ENCODE measurements at regions not wholly inside any gene's neighbourhood (a gene's known extent, or its start where the extent isn't known, plus 50 kb on each side); places are given as distances from the start of the nearest gene placed in this dataset.
"Not testable (repeated sequence)": the region's sequence is repeated elsewhere in the genome, so short reads cannot be mapped to it uniquely, and the experiment has no call there.

DNA sequence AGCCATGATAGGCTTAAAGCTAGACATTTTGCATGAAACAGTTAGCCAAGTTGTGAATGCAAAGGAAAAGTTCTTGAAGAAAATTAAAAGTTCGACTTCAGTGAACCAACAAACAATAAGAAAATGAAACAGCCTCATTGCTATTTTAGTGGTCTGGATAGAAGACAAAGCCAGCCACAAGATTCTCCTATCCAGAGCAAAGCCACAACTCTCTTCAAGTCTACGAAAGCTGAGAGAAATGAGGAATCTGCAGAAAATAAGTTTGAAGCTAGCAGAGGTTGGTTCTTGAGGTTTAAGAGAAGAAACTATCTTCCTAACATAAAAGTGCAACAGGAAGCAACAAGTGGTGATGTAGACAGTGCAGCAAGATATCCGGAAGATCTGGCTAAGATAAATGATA is 271.4 kb upstream of the GRM3 start:
- DNase-seq (ENCODE audit: low spot score) = no peak

DNA sequence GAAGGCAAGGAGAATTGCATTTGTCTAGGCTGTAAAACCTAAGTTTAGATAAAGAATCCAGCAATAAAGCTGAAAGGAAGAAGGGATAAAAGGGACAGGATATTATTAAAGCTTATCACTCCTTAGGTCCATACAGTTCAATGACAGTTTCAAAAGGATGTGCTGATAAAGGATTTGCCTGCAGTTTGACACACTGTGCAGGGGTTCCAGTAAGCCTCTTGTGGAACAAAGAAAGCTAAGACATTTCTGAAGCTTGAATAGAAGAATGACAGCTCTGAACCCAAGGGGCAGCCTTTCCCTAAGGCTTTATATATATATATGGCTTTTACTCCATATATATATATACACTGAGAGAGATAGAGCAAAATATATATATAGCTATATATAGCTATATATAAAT is 276.8 kb upstream of the GRM3 start:
- DNase-seq (ENCODE audit: low spot score) = no peak

- not testable (repeated sequence) for DNase-seq (ENCODE audit: low spot score)
These were observed 303.3 kb upstream of the GRM3 start for GRCh38 chr7:86340407-86340806.

DNA sequence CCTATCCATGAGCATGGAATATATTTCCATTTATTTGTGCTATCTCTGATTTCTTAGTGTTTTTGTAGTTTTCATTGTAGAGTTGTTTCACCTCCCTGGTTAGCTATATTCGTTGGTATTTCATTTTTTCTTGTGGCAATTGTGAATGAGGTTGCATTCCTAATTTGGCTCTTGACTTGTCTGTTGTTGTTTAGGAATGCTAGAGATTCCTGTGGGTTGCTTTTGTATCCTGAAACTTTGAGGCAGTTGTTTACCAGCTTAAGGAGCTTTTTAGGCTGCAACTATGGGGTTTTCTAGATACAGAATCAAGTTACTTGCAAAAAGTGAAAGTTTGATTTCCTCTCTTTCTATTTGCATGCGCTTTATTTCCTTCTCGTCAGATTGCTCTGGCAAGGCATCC is 304.7 kb upstream of the GRM3 start:
- DNase-seq (ENCODE audit: low spot score) = no peak

DNA sequence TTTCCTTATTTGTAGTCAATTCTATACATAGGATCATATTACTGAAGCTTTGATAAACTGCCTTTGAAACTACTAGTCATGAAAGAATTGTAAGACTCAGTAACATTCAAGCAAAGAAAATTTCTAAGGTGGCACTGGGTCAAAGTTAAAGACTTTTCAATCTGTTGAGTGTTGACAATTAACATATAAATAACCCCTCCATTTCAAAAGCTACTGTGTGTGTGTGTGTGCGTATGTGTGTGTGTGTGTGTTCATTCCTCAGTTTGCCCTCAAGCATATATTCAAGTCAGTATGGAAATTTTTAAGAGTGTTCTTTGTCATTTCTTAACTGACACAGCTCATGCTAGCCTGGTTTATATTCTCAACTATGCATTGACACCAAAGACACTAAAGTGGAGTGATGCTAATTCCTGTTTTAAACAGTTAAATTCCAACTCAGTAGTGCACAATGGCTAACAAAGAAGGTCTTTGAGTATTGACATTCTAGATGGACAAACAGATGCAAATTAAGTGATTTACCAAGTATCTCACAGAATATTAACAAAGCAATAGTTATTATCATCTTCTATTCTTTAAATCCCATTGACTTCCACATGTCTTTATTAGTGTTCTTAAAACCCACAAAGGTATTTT is 314.8 kb upstream of the GRM3 start:
- no peak for DNase-seq (ENCODE audit: low spot score)

DNA sequence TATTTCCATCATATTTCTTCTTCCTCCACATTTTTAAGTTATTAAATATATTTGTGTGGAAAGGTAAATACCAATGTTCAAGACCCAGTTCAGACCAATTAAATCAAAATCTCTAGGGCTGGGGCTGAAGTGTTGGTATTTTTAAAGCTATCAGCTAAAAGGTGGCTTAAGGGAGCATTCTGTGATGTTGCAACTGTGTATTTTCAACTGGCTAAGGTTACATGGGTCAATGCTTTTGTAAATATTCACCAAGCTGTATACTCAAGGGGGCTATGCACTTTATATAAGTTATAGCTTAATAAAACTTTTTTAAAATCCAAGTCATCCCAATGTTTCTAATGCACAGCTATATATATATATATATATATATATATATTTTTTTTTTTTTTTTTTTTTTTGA is 316.9 kb upstream of the GRM3 start:
- no peak for DNase-seq (ENCODE audit: low spot score)

DNA sequence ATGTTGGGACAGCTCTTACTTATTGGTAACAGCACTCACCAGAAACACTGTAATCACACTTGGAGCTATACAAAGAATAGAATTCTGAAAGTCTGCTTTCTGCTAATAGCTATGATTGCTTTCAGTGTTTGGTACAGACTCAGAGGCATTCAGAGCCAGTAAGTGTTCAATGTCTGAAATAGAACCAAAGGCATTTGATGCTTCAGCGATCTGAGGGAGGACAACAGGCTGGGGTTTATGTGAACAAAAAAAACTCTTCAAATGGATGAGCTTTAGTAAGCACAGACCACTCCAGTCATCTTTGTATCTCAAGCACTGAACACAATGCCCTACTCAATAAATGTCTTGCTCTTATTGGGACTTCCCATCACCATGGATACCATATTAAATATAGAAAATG is 322.8 kb upstream of the GRM3 start:
- DNase-seq (ENCODE audit: low spot score) = no peak

DNA sequence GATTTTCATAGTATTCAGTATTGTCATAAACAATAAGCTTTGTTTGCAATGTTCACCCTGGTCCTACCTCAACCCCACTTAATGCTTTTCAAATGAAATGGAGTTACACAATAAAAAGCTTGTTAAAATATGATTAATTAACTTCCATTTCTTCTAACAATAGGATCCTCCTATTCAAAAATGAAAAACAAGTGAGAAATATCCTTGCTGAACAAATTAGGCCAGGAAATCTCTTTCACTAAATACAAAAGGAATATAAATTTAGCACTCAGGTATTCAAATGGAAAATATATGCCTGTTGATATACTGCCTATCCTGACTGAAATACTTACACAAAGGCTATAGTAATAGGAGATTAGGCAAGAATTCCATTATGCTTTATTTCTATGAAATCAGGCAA is 323.4 kb upstream of the GRM3 start:
- no peak for DNase-seq (ENCODE audit: low spot score)

GRCh38 chr7:86313842-86314241 is 329.9 kb upstream of the GRM3 start:
- DNase-seq (ENCODE audit: low spot score) = no peak

- no peak for DNase-seq (ENCODE audit: low spot score)
These were observed 342.4 kb upstream of the GRM3 start for GRCh38 chr7:86301301-86301700.

DNA sequence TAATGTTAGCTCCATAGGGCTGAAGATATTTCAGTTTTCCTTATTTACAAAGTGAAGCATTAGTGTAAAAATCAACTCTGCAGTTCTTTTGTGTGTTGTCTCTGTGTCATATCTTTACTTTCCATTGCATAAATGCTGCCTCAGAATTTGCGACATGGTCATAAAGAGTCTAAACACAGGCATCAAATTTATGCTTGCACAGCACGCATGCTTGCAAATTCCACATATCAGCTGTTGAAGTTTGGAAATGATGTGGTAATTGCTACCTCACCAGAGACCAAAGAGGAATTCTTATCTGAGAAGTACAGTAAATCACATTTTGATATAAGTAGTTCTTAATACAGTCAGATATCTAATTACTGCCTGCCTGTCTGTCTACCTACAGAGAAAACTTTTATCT is 348.2 kb upstream of the GRM3 start:
- no peak for DNase-seq (ENCODE audit: low spot score)

DNA sequence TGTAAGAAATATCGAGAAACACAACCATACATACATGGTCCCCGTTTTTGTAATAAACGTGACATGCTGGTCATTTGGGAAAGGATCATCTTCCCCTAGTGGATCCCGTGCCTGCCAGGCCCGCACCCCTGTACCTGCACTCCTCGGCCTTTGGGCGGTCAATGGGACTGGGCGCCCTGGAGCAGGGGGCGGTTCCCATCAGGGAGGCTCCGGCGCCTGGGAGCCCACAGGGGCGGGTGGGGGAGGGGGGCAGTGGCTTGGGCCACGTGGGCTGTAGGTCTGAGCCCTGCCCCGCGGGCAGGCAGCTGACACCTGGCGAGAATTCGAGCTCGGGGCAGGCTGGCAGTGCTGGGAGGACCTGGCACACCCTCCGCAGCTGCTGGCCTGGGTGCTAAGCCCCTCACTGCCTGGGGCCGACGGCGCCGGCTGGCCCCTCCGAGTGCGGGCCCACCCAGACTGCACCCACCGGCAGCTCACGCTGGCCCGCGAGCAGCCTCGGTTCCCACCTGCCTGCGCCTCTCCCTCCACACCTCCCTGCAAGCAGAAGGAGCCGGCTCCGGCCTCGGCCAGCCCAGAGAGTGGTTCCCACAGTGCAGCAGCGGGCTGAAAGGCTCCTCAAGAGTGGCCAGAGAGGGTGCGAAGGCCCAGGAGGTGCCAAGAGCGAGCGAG is 361.6 kb upstream of the GRM3 start:
- DNase-seq (ENCODE audit: low spot score) = no peak

GRCh38 chr7:86280150-86280549 is 363.6 kb upstream of the GRM3 start:
- no peak for DNase-seq (ENCODE audit: low spot score)

DNA sequence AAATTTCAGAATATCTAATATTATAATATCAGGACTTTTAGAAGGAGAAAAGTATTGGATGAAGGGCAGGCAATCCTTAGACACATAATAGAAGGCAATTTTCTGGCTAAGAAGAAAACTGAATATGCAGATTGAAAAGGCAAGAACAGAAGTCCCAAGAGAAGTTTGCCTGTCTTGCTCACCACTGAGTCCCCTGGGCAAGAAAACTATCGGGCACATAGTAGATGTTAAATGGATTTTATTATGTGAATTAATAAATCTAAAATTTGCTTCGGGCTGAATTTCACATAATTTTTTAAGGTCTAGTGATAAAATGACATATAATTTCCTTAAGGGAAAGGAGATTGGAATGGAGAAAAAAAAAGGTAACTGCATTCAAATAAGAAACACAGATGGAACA is 380.9 kb upstream of the GRM3 start:
- DNase-seq (ENCODE audit: low spot score) = no peak

DNA sequence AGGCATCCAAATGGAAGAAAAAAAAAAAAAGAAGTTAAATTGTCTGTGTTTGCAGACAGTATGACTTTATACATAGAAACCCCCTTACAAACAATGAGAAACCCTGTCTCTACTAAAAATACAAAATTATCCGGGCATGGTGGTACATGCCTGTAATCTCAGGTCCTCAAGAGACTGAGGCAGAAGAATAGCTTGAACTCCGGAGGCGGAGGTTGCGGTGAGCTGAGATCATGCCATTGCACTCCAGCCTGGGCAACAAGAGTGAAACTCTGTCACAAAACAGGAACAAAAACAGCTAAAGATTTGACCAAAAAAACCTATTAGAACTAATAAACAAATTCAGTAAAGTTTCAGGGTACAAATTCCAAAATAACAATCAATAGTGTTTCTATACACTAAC is 385.8 kb upstream of the GRM3 start:
- no peak for DNase-seq (ENCODE audit: low spot score)

DNA sequence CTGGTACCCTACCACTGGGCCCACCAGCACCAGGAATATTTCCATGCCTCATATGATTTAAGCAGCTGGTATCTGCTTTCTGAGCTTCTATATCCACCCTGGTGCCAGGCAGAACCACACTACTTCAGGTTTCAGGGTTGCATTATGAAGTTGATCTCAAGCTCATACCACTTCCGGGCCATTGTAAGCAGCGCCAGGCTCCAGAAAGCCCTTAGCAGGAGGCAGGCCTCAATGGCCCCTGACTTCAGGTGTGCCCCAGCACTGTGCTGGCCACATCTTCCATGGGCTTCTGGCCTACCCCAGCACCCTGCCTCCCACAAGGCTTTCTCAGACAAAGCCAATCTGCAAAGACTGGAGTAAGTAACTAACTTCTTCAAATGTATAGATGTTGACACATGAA is 391.3 kb upstream of the GRM3 start:
- DNase-seq (ENCODE audit: low spot score) = no peak

DNA sequence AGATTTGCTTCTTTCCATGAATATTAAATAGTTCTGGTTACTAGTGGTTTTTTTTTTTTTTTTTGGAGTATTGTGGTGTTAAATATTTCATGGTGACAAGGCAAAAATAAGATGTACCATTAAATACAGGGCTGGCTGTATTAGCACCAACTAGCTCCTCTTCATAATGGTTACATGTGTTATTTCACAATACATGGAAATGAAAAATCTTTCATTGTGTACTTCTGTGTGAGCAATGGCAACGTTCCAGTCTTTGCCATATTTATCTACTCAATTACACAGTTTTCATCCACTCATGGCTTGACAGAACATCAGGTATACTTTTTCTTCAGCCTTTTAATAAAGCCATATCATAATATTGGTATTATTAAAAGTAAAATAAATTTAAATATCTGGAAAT is 394.7 kb upstream of the GRM3 start:
- DNase-seq (ENCODE audit: low spot score) = no peak

GRCh38 chr7:86243171-86243570 is 400.5 kb upstream of the GRM3 start:
- DNase-seq (ENCODE audit: low spot score) = no peak

DNA sequence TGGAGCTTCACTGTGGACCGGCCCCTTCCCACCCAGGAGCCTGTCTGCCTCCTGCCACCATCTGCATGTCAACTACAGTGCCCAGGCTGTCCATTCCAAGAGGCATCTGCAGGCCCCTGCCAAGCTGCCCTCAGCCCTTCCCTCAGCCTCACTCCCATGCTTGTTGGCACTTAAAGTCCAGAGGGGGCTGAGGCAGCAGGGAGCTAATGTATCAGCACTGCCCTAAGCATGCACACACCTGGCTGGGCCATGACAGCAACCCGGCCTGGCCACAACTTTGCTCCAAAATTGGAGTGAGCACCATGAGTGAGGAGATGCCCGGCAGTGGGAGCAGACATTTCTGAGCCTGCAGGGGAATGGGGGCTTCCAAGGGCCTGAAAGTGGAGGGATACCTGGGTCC is 417.5 kb upstream of the GRM3 start:
- no peak for DNase-seq (ENCODE audit: low spot score)

DNA sequence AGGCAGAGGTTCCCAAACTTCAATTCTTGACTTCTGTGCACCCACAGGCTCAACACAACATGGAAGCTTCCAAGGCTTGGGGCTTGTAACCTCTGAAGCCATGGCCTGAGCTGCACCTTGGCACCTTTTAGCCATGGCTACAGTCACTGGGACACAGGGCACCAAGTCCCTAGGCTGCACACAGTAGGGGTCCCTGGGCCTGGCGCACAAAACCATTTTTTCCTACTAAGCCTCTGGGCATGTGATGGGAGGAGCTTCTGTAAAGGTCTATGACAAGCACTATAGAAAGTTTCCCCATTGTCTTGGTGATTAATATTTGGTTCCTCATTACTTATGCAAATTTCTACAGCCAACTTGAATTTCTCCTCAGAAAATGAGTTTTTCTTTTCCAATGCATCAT is 420.9 kb upstream of the GRM3 start:
- DNase-seq (ENCODE audit: low spot score) = no peak

DNA sequence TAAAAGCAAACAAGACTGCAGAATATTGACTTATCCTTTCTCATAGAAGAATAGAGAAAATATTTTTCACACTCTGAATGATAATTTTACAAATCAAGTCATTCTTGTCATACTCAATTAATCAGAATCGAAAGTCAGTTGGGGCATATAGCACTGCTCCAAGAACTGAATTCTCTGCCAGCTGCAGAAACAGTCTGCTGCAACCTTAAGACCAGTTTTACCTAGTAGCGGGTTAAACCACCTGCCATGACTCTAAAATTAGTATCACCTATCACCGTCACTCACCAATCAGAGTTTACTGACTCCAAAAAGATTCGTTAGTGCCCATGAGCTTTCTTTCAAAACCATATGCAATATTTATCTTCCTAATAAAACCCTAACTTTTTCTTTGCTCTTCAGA is 429.0 kb upstream of the GRM3 start:
- no peak for DNase-seq (ENCODE audit: low spot score)

GRCh38 chr7:86212976-86213375 is 430.7 kb upstream of the GRM3 start:
- no peak for DNase-seq (ENCODE audit: low spot score)

GRCh38 chr7:86209036-86209435 is 434.7 kb upstream of the GRM3 start:
- no peak for DNase-seq (ENCODE audit: low spot score)

DNA sequence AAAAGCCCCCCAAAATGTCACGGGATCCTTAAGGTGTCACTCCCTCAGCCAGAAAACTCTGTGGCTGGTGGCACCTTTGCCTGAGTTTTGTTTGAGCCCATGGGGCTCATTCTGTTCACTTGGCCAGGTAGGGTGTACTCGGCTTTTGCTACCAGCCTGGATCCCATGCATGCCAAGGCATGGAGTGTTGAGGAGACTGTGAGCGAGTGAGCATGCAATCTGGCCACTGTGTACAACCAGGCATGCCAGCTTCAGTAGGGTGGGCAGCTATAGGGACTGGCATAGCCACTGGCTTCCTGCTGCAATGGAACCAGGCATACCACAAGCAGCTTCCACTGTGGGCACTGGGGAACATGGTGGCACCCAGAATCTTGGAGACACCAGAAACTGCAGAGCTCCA is 436.0 kb upstream of the GRM3 start:
- no peak for DNase-seq (ENCODE audit: low spot score)

Measured in hematopoietic multipotent progenitor cell treated with erythropoietin and hydrocortisone succinate and interleukin-3 and kit ligand, for 15 days (in vitro differentiated cells).